ENCODE measurements at regions not wholly inside any gene's neighbourhood (a gene's known extent, or its start where the extent isn't known, plus 50 kb on each side); places are given as distances from the start of the nearest gene placed in this dataset.

DNA sequence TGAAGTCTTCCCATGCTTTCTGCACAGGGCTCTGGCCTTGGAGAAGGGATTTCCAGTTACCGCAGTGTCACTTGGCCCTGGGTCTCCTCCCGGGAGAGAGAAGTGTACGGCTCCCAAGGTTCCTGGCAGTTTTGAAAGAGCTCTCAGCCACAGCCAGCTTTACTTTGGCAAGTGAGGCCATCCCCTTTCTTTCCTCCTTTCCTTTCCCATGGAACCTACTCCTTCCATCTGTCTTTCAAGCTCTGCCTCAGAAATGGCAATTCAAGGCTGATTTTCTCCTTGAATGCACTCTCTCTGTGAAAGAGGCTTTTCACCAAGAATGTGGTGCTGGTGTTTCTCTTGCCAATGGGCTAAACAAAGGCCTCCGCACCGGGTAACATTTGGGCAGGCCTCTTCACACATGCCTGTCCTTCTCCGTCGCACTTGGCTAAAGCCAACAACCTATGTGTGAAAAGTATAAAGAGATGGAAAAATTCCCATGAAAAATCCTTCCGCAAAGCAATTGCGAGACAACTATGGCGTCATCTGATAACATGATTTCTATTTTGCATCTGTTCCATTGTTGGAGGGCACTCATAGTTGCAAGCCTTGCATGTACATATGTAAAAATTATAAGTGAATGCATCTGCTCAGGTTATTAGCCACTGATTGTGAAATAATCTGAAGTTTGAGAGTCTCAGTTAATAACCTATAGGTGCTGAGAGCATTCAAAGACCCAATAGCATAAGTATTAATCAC is 125.4 kb downstream of the PFKFB3 start:
- no peak overlapping the region for H2BK120ac ChIP-seq (ENCODE audit: low read depth, low read length)
- H3K27me3 ChIP-seq (ENCODE audit: control insufficient read depth in 1 of 2, insufficient read depth in 1 of 2, low read length in 2 of 2) = peaks cover 0 to 17% of the 10 kb centered on the region in 2 experiments
- no peak overlapping the region for H3K27ac ChIP-seq (ENCODE audit: low read length, poor library complexity, severe bottlenecking)
- peaks cover 2% of the 10 kb centered on the region for H3K9me3 ChIP-seq (ENCODE audit: control insufficient read depth, low read length)
- no peak overlapping the region for H2BK5ac ChIP-seq (ENCODE audit: low read depth, low read length, poor library complexity, severe bottlenecking)
- H2BK12ac ChIP-seq (ENCODE audit: low read length in 2 of 2) = no peak overlapping the region
- no peak overlapping the region for H3K4me2 ChIP-seq (ENCODE audit: low read length, poor library complexity, severe bottlenecking)
- WGBS = 97% methylated on average over 10 of the region's 10 CpGs
- H2BK15ac ChIP-seq (ENCODE audit: low read depth, poor library complexity, severe bottlenecking) = no peak overlapping the region
- H4K91ac ChIP-seq (ENCODE audit: low read length) = no peak overlapping the region
- no peaks in the 10 kb centered on the region for H3K4me1 ChIP-seq (ENCODE audit: control insufficient read depth, insufficient read depth, low read depth, low read length)
- no peaks in the 10 kb centered on the region for H3K36me3 ChIP-seq (ENCODE audit: control insufficient read depth in 1 of 2, insufficient read depth in 2 of 2, low read depth in 1 of 2, low read length in 2 of 2)
- H3K14ac ChIP-seq (ENCODE audit: low read length in 2 of 2) = no peak overlapping the region
- no peak overlapping the region for H3K4ac ChIP-seq (ENCODE audit: low read depth in 1 of 2, low read length in 2 of 2)
- no peak overlapping the region for H2AFZ ChIP-seq (ENCODE audit: low read depth, low read length)
- no peak overlapping the region for H4K8ac ChIP-seq (ENCODE audit: low read length)
- no peak overlapping the region for H3K23ac ChIP-seq (ENCODE audit: low read length in 2 of 2)
- H3K9ac ChIP-seq (ENCODE audit: low read length) = no peak overlapping the region
- H3K4me3 ChIP-seq (ENCODE audit: insufficient read depth in 1 of 2, low read depth in 1 of 2, low read length in 2 of 2) = no peak overlapping the region
- no peak overlapping the region for H2AK5ac ChIP-seq (ENCODE audit: low read length, severe bottlenecking)
- no peak for DNase-seq
- no peaks in the 10 kb centered on the region for H3K79me1 ChIP-seq (replicated peaks; ENCODE audit: low read length, poor library complexity, severe bottlenecking)
- no peak overlapping the region for H3K18ac ChIP-seq (ENCODE audit: low read depth in 1 of 2, low read length in 2 of 2)

DNA sequence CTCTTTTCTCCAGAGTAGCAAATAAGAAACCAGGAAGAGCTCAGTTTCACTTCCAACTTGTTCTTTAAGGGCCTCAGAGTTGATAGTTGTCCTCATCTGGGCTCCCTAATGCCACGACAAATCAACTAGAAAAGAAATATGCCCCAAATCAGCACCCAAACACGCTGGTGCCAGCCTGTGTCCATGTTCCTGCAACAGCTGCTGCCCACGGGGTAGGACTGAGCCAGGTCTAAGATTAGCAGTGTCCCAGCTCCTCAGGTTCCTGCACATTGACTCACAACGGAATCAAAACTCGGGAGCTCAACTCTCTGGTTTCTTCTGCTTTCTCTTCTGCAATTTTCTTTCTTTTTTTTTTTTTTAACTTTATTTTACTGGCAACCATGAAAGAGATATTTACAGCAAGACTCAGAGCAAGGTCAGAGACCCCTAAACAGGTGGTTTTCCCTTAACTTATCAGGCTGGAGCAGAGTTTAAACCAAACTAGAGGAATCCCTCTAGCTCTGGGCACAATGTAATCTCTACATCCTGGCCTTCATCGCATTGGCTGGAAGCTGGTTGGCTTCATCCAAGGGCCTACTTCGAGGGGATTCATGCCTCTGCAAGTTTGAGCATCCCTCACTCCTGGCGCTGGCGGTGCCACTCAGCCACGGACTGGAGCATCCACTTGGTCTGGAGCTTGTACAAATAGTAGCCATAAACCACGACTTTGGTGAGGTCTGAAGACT is 126.1 kb downstream of the PFKFB3 start:
- H3K4ac ChIP-seq (ENCODE audit: low read depth in 1 of 2, low read length in 2 of 2) = no peak overlapping the region
- no peak overlapping the region for H3K4me2 ChIP-seq (ENCODE audit: low read length, poor library complexity, severe bottlenecking)
- H2BK120ac ChIP-seq (ENCODE audit: low read depth, low read length) = no peak overlapping the region
- no peak overlapping the region for H2AFZ ChIP-seq (ENCODE audit: low read depth, low read length)
- no peak overlapping the region for H4K91ac ChIP-seq (ENCODE audit: low read length)
- no peak overlapping the region for H2BK15ac ChIP-seq (ENCODE audit: low read depth, poor library complexity, severe bottlenecking)
- no peaks in the 10 kb centered on the region for H3K79me1 ChIP-seq (replicated peaks; ENCODE audit: low read length, poor library complexity, severe bottlenecking)
- H3K18ac ChIP-seq (ENCODE audit: low read depth in 1 of 2, low read length in 2 of 2) = no peak overlapping the region
- no peak overlapping the region for H4K8ac ChIP-seq (ENCODE audit: low read length)
- 88% methylated on average over 11 of the region's 11 CpGs for WGBS
- H2BK12ac ChIP-seq (ENCODE audit: low read length in 2 of 2) = no peak overlapping the region
- no peaks in the 10 kb centered on the region for H3K4me1 ChIP-seq (ENCODE audit: control insufficient read depth, insufficient read depth, low read depth, low read length)
- H3K27me3 ChIP-seq (ENCODE audit: control insufficient read depth in 1 of 2, insufficient read depth in 1 of 2, low read length in 2 of 2) = peaks cover 0 to 10% of the 10 kb centered on the region in 2 experiments
- H3K14ac ChIP-seq (ENCODE audit: low read length in 2 of 2) = no peak overlapping the region
- no peak overlapping the region for H3K4me3 ChIP-seq (ENCODE audit: insufficient read depth in 1 of 2, low read depth in 1 of 2, low read length in 2 of 2)
- H3K23ac ChIP-seq (ENCODE audit: low read length in 2 of 2) = no peak overlapping the region
- H3K36me3 ChIP-seq (ENCODE audit: control insufficient read depth in 1 of 2, insufficient read depth in 2 of 2, low read depth in 1 of 2, low read length in 2 of 2) = no peaks in the 10 kb centered on the region
- H3K27ac ChIP-seq (ENCODE audit: low read length, poor library complexity, severe bottlenecking) = no peak overlapping the region
- DNase-seq = no peak
- H2AK5ac ChIP-seq (ENCODE audit: low read length, severe bottlenecking) = no peak overlapping the region
- H3K9ac ChIP-seq (ENCODE audit: low read length) = no peak overlapping the region
- no peak overlapping the region for H2BK5ac ChIP-seq (ENCODE audit: low read depth, low read length, poor library complexity, severe bottlenecking)
- H3K9me3 ChIP-seq (ENCODE audit: control insufficient read depth, low read length) = peaks cover 5% of the 10 kb centered on the region

DNA sequence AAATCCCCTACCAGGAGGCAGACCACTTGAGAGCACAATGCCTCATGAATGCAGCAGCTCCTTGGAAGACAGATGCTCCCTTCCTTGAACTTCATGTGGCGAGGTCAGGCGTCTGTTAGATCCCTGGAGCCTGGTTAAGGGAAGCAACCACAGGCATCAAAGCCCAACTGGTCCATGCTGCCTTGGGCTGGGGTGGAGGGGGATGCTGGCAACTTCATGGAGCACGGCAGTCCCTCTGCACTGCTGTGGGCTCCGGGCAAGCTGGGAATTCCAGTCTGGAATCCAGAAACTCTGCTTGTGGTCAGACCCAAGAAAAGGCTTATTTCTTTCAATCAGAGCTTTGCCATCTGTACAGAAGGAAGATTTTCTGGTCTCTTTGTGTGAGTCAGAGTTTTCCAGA is 130.4 kb downstream of the PFKFB3 start:
- Histone ChIP-seq H2BK120ac (ENCODE audit: low read depth, low read length) (no peak overlapping the region), H3K18ac (ENCODE audit: low read depth in 1 of 2, low read length in 2 of 2) (no peak overlapping the region), H3K9ac (ENCODE audit: low read length) (no peak overlapping the region), H3K4me2 (ENCODE audit: low read length, poor library complexity, severe bottlenecking) (no peak overlapping the region), H4K91ac (ENCODE audit: low read length) (no peak overlapping the region), H3K23ac (ENCODE audit: low read length in 2 of 2) (no peak overlapping the region), H3K27me3 (ENCODE audit: control insufficient read depth in 1 of 2, insufficient read depth in 1 of 2, low read length in 2 of 2) (no peaks in the 10 kb centered on the region), H3K27ac (ENCODE audit: low read length, poor library complexity, severe bottlenecking) (no peak overlapping the region), H3K36me3 (ENCODE audit: control insufficient read depth in 1 of 2, insufficient read depth in 2 of 2, low read depth in 1 of 2, low read length in 2 of 2) (no peaks in the 10 kb centered on the region), H4K8ac (ENCODE audit: low read length) (no peak overlapping the region), H3K4me3 (ENCODE audit: insufficient read depth in 1 of 2, low read depth in 1 of 2, low read length in 2 of 2) (no peak overlapping the region), H3K9me3 (ENCODE audit: control insufficient read depth, low read length) (peaks cover 5% of the 10 kb centered on the region), H2AK5ac (ENCODE audit: low read length, severe bottlenecking) (no peak overlapping the region), H3K14ac (ENCODE audit: low read length in 2 of 2) (no peak overlapping the region), H2BK12ac (ENCODE audit: low read length in 2 of 2) (no peak overlapping the region), H2BK5ac (ENCODE audit: low read depth, low read length, poor library complexity, severe bottlenecking) (no peak overlapping the region), H3K4ac (ENCODE audit: low read depth in 1 of 2, low read length in 2 of 2) (no peak overlapping the region), H3K4me1 (ENCODE audit: control insufficient read depth, insufficient read depth, low read depth, low read length) (peaks cover 2% of the 10 kb centered on the region), H3K79me1 (replicated peaks; ENCODE audit: low read length, poor library complexity, severe bottlenecking) (no peaks in the 10 kb centered on the region), H2BK15ac (ENCODE audit: low read depth, poor library complexity, severe bottlenecking) (no peak overlapping the region), H2AFZ (ENCODE audit: low read depth, low read length) (no peak overlapping the region)
- WGBS = 89% methylated on average over 4 of the region's 4 CpGs
- no peak for DNase-seq

DNA sequence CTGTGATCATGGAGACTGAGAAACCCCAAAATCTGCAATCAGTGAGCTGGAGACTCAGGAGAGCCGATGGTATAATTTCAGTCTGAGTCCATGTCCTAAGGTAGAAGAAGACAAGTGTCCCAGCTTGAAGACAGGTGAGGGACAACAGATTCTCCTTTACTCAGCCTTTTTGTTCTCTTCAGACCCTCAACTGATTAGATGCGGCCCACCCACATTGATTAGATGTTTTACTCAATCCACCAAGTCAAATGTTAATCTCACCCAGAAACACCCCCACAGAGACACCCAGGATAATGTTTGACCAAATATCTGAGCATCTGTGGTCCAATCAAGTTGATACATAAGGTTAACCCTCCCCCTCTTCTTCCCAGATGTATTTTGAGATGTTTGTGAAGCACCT is 131.2 kb downstream of the PFKFB3 start:
- Histone ChIP-seq H3K9me3 (ENCODE audit: control insufficient read depth, low read length) (peaks cover 5% of the 10 kb centered on the region), H2BK5ac (ENCODE audit: low read depth, low read length, poor library complexity, severe bottlenecking) (no peak overlapping the region), H3K18ac (ENCODE audit: low read depth in 1 of 2, low read length in 2 of 2) (no peak overlapping the region), H2AFZ (ENCODE audit: low read depth, low read length) (no peak overlapping the region), H3K14ac (ENCODE audit: low read length in 2 of 2) (no peak overlapping the region), H3K4me1 (ENCODE audit: control insufficient read depth, insufficient read depth, low read depth, low read length) (peaks cover 2% of the 10 kb centered on the region), H3K4me3 (ENCODE audit: insufficient read depth in 1 of 2, low read depth in 1 of 2, low read length in 2 of 2) (no peak overlapping the region), H2BK12ac (ENCODE audit: low read length in 2 of 2) (no peak overlapping the region), H2BK15ac (ENCODE audit: low read depth, poor library complexity, severe bottlenecking) (no peak overlapping the region), H4K8ac (ENCODE audit: low read length) (no peak overlapping the region), H3K27ac (ENCODE audit: low read length, poor library complexity, severe bottlenecking) (no peak overlapping the region), H3K4me2 (ENCODE audit: low read length, poor library complexity, severe bottlenecking) (no peak overlapping the region), H2AK5ac (ENCODE audit: low read length, severe bottlenecking) (no peak overlapping the region), H3K23ac (ENCODE audit: low read length in 2 of 2) (no peak overlapping the region), H3K9ac (ENCODE audit: low read length) (no peak overlapping the region), H4K91ac (ENCODE audit: low read length) (no peak overlapping the region), H2BK120ac (ENCODE audit: low read depth, low read length) (no peak overlapping the region), H3K4ac (ENCODE audit: low read depth in 1 of 2, low read length in 2 of 2) (no peak overlapping the region), H3K79me1 (replicated peaks; ENCODE audit: low read length, poor library complexity, severe bottlenecking) (no peaks in the 10 kb centered on the region), H3K27me3 (ENCODE audit: control insufficient read depth in 1 of 2, insufficient read depth in 1 of 2, low read length in 2 of 2) (no peaks in the 10 kb centered on the region), H3K36me3 (ENCODE audit: control insufficient read depth in 1 of 2, insufficient read depth in 2 of 2, low read depth in 1 of 2, low read length in 2 of 2) (no peaks in the 10 kb centered on the region)
- DNase-seq = no peak
- 83% methylated on average over 2 of the region's 2 CpGs for WGBS
